SJCRH30 (cell line): ENCODE measurements at regions not wholly inside any gene's neighbourhood (a gene's known extent, or its start where the extent isn't known, plus 50 kb on each side); places are given as distances from the start of the nearest gene placed in this dataset.

Source experiments
- DNase-seq, 2 experiments: peaks; one replicate each; pipeline ENCODE4 v3.0.0-alpha.2; 2015 to 2020
- H3K27ac ChIP-seq: fragments of 250-450 bp; sonication (Bioruptor Pico); 2 replicates; pipeline ENCODE4 v1.5.1; 2020; ENCODE audit warnings: mild to moderate bottlenecking, moderate library complexity
- H3K27me3 ChIP-seq: fragments of 250-450 bp; sonication (Bioruptor Pico); 2 replicates; pipeline ENCODE4 v1.5.1; 2020; ENCODE audit warnings: mild to moderate bottlenecking, moderate library complexity
- H3K36me3 ChIP-seq: fragments of 250-450 bp; sonication (Bioruptor Pico); 2 replicates; pipeline ENCODE4 v1.5.1; 2020; ENCODE audit warnings: mild to moderate bottlenecking, moderate library complexity
- H3K4me1 ChIP-seq: fragments of 250-450 bp; sonication (Bioruptor Pico); 2 replicates; pipeline ENCODE4 v1.5.1; 2020; ENCODE audit warnings: mild to moderate bottlenecking, moderate library complexity
- H3K4me3 ChIP-seq: fragments of 250-450 bp; sonication (Bioruptor Pico); 2 replicates; pipeline ENCODE4 v1.5.1; 2020; ENCODE audit warnings: mild to moderate bottlenecking, moderate library complexity
- H3K9me3 ChIP-seq: fragments of 250-450 bp; sonication (Bioruptor Pico); replicated peaks from 2 replicates; pipeline ENCODE4 v1.5.1; 2020; ENCODE audit warnings: mild to moderate bottlenecking, moderate library complexity

DNA sequence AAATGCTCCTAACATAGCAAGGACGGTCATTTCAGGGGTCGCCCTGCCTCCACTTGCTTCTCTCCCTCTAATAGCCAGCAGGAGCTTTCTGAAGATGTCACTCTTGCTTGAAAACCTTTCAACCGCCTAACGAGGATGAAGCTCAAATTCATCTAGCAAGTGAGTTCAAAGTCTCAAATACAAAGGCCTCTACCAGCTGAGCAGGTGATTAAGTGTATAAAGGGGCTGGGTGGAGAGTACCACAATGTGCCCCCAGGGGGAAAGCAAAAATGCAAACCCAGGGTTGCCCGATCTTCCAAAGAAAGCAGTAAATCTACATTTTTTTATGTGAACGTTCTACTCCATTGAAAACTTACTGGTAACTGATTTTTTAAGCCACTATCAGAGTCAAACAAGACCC lies 50.4 kb upstream of the GRIP2 start:
- no peak overlapping the region for H3K4me3 ChIP-seq
- peaks cover 15% of the 10 kb centered on the region for H3K27me3 ChIP-seq
- no peaks in the 10 kb centered on the region for H3K4me1 ChIP-seq
- no peaks in the 10 kb centered on the region for H3K9me3 ChIP-seq
- DNase-seq: no peak
- H3K27ac ChIP-seq: no peak overlapping the region
- H3K36me3 ChIP-seq: no peaks in the 10 kb centered on the region

DNA sequence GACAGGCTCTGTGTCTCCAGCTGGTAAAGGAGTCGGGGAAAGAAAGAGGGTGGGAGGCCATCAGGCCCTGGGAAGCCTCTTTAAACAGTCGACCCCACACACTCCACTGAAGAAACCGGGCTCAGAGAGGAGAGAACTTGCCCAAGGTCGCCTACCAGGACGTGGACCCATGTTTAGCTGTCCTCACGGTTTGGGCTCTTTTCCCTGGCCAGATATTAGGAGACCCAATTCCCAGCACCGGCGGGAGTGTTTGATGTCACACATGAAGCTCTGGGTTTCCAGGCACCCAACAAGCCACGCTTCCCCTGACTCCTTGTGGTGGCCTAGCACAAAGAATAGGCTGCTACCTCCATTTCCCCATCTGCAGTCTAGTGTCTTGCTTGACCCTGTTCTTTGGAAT lies 52.2 kb upstream of the GRIP2 start:
- no peak for DNase-seq
- Histone ChIP-seq H3K27me3 (peaks cover 10% of the 10 kb centered on the region), H3K36me3 (no peaks in the 10 kb centered on the region)

GRCh38 chr3:14592836-14593235 lies 52.7 kb upstream of the GRIP2 start:
- H3K4me3 ChIP-seq: no peak overlapping the region
- DNase-seq: no peak
- no peaks in the 10 kb centered on the region for H3K9me3 ChIP-seq
- no peak overlapping the region for H3K27ac ChIP-seq
- H3K4me1 ChIP-seq: no peaks in the 10 kb centered on the region
- peaks cover 10% of the 10 kb centered on the region for H3K27me3 ChIP-seq
- no peaks in the 10 kb centered on the region for H3K36me3 ChIP-seq

More for the DNA sequence above, 52.2 kb upstream of the GRIP2 start:
- Histone ChIP-seq H3K9me3 (no peaks in the 10 kb centered on the region), H3K27ac (no peak overlapping the region), H3K4me3 (no peak overlapping the region), H3K4me1 (no peaks in the 10 kb centered on the region)

DNA sequence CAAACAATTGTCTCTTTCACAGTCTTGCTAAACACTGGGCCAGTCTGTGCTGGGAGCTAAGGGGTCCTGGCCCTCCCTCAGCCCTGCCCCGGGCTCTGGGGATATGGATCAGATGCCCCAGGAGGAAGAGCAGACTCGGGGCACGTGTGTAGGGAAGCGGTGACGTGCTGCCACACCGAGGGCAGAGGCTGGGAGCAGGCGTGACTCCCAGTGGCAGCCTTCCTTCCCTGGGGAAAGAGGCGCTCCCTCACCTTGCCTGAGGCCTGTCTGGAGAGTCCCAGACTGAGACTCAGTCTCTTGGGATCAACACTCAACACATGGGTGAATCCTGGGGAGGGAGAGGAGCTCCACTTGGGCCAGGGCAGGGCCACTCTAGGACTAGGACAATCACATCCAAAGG lies 54.1 kb upstream of the GRIP2 start:
- H3K36me3 ChIP-seq: no peaks in the 10 kb centered on the region
- no peak overlapping the region for H3K4me3 ChIP-seq
- peaks cover 10% of the 10 kb centered on the region for H3K27me3 ChIP-seq
- no peak for DNase-seq
- no peaks in the 10 kb centered on the region for H3K9me3 ChIP-seq
- no peak overlapping the region for H3K27ac ChIP-seq
- no peaks in the 10 kb centered on the region for H3K4me1 ChIP-seq

DNA sequence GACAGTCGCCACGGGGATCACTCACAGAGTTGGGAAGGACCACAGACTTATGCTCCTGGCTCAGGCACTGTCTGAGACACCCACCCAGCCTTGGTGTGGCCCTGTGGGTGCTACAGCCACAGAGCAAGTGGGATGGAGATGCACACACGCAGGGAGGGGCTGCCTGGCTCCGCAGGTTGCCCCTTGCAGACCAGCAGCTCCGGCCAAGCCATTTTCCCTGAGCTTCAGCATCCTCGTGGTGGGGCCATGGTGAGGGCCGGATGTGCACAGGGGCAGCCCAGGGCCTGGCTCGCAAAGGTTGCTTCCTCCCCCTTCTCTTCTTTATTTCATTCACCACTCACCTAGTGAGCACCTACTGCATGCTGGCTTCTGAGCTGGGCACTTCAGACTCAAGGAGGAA lies 55.4 kb upstream of the GRIP2 start:
- H3K4me3 ChIP-seq: no peak overlapping the region
- no peak for DNase-seq
- H3K36me3 ChIP-seq: no peaks in the 10 kb centered on the region
- peaks cover 10% of the 10 kb centered on the region for H3K27me3 ChIP-seq
- no peaks in the 10 kb centered on the region for H3K4me1 ChIP-seq
- H3K9me3 ChIP-seq: no peaks in the 10 kb centered on the region
- no peak overlapping the region for H3K27ac ChIP-seq

GRCh38 chr3:14597266-14597665 lies 54.3 kb upstream of the CCDC174 start:
- H3K27ac ChIP-seq: no peak overlapping the region
- DNase-seq: no peak
- H3K36me3 ChIP-seq: no peaks in the 10 kb centered on the region
- H3K4me1 ChIP-seq: no peaks in the 10 kb centered on the region
- no peaks in the 10 kb centered on the region for H3K9me3 ChIP-seq
- no peak overlapping the region for H3K4me3 ChIP-seq
- H3K27me3 ChIP-seq: no peaks in the 10 kb centered on the region; the same call in 1 of the 2 replicates

DNA sequence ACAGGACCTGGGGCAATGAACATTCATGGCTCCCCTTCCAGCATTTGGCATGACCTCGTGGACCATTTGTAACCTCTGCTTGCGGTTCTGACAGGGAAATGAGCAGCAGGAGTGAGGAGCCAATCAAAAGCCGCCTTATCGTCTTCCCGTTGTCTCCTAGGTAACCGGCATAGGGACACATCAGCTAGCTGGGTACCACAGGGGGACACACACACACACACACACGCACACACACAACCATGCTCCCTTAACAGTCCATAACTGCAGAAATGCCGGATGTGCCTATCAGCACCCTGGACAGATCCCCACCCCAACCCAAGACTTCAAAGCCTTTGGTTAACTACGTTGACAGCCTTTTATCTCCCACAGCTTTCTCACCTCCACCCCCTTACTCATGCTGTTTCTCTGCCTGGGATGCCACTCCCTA lies 53.4 kb upstream of the CCDC174 start:
- no peaks in the 10 kb centered on the region; the same call in 1 of the 2 replicates for H3K27me3 ChIP-seq
- H3K36me3 ChIP-seq: no peaks in the 10 kb centered on the region
- no peaks in the 10 kb centered on the region for H3K4me1 ChIP-seq
- no peak overlapping the region for H3K4me3 ChIP-seq
- H3K27ac ChIP-seq: no peak overlapping the region
- H3K9me3 ChIP-seq: no peaks in the 10 kb centered on the region
- peak; percentile 43 to 57 for DNase-seq

GRCh38 chr3:14599488-14599887 lies 52.1 kb upstream of the CCDC174 start:
- H3K27me3 ChIP-seq: no peaks in the 10 kb centered on the region

GRCh38 chr3:14600075-14600474 lies 51.5 kb upstream of the CCDC174 start:
- DNase-seq: no peak
- Histone ChIP-seq H3K9me3 (no peaks in the 10 kb centered on the region), H3K4me1 (no peaks in the 10 kb centered on the region), H3K27ac (no peak overlapping the region), H3K36me3 (no peaks in the 10 kb centered on the region), H3K27me3 (no peaks in the 10 kb centered on the region), H3K4me3 (no peak overlapping the region)

More at GRCh38 chr3:14599488-14599887, 52.1 kb upstream of the CCDC174 start:
- Histone ChIP-seq H3K9me3 (no peaks in the 10 kb centered on the region), H3K27ac (no peak overlapping the region), H3K4me1 (no peaks in the 10 kb centered on the region), H3K36me3 (no peaks in the 10 kb centered on the region), H3K4me3 (no peak overlapping the region)
- no peak for DNase-seq

- Histone ChIP-seq H3K36me3 (no peaks in the 10 kb centered on the region), H3K4me1 (no peaks in the 10 kb centered on the region), H3K27me3 (no peaks in the 10 kb centered on the region), H3K9me3 (no peaks in the 10 kb centered on the region), H3K27ac (no peak overlapping the region), H3K4me3 (no peak overlapping the region)
- no peak for DNase-seq
Measured at GRCh38 chr3:14600856-14601610, 50.5 kb upstream of the CCDC174 start.

DNA sequence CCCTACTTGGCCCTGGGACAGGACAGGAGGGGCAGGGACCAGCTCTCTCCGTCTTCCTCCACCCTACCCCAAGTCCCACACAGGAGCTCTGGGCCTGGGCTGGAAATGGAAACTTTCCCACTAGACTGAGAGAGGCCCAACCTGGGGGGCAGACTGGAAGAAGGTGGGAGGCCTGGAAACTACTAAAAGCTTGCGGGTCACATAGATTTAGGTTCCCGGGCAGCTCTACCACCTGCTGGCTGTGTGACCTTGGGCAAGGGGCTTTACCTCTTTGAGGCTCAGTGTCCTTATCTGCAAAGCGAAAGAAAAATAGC lies 49.9 kb upstream of the CCDC174 start:
- Histone ChIP-seq H3K27me3 (no peaks in the 10 kb centered on the region), H3K36me3 (no peaks in the 10 kb centered on the region), H3K9me3 (no peaks in the 10 kb centered on the region)

More for the DNA sequence above, 49.9 kb upstream of the CCDC174 start:
- no peaks in the 10 kb centered on the region for H3K4me1 ChIP-seq
- no peak overlapping the region for H3K4me3 ChIP-seq
- H3K27ac ChIP-seq: no peak overlapping the region
- no peak for DNase-seq
